ENCODE measurements at regions not wholly inside any gene's neighbourhood (a gene's known extent, or its start where the extent isn't known, plus 50 kb on each side); places are given as distances from the start of the nearest gene placed in this dataset.

- 71 to 79% (median 72%) methylated on average over 3 of the region's 3 CpGs for WGBS, 3 donors
These were observed 378.7 kb upstream of the HSF2 start for GRCh38 chr6:122020588-122021264.

DNA sequence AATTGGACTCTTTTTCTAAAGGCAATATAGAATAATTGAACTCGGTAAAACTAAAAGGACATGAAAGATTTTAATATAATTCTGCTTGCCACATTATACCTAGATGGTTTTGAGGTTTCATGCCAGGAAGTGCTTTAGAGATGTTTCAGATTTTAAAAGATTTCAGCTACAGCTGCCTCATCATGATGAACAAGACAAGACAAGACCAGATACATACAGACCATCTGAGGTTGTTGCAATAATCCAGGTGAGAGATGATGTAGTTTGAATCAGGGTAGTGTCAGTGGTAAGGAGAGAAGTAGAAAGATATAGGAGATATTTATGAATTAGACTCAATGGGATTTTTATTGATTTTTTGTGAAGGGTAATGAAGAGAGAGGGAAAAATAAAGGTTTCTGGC lies 374.3 kb upstream of the HSF2 start:
- no peaks in the 10 kb centered on the region for H3K36me3 ChIP-seq
- no peaks in the 10 kb centered on the region for H3K27me3 ChIP-seq
- no peaks in the 10 kb centered on the region for H3K9me3 ChIP-seq
- no peaks in the 10 kb centered on the region for H3K4me1 ChIP-seq (ENCODE audit: insufficient read depth)
- no peak for DNase-seq
- TF ChIP-seq POLR2A (IDR thresholded peaks at IDR 0.05) = no peak
- TF ChIP-seq, protein P1, sequence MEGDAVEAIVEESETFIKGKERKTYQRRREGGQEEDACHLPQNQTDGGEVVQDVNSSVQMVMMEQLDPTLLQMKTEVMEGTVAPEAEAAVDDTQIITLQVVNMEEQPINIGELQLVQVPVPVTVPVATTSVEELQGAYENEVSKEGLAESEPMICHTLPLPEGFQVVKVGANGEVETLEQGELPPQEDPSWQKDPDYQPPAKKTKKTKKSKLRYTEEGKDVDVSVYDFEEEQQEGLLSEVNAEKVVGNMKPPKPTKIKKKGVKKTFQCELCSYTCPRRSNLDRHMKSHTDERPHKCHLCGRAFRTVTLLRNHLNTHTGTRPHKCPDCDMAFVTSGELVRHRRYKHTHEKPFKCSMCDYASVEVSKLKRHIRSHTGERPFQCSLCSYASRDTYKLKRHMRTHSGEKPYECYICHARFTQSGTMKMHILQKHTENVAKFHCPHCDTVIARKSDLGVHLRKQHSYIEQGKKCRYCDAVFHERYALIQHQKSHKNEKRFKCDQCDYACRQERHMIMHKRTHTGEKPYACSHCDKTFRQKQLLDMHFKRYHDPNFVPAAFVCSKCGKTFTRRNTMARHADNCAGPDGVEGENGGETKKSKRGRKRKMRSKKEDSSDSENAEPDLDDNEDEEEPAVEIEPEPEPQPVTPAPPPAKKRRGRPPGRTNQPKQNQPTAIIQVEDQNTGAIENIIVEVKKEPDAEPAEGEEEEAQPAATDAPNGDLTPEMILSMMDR (IDR thresholded peaks at IDR 0.05) = no peak
- TF ChIP-seq EP300 (IDR thresholded peaks at IDR 0.05) = no peak
- no peak overlapping the region for H3K27ac ChIP-seq
- no peak overlapping the region for H3K4me3 ChIP-seq
- intact Hi-C loops (cut with DNase I) = no loop called here
- WGBS, 3 donors = 93 to 99% (median 97%) methylated on average over 1 of the region's 1 CpG

More at GRCh38 chr6:122020588-122021264, 378.7 kb upstream of the HSF2 start:
- Histone ChIP-seq H3K27ac (no peak overlapping the region), H3K27me3 (no peaks in the 10 kb centered on the region), H3K4me3 (no peak overlapping the region), H3K4me1 (ENCODE audit: insufficient read depth) (no peaks in the 10 kb centered on the region), H3K36me3 (no peaks in the 10 kb centered on the region), H3K9me3 (no peaks in the 10 kb centered on the region)
- DNase-seq = no peak
- TF ChIP-seq POLR2A (IDR thresholded peaks at IDR 0.05) (no peak), EP300 (IDR thresholded peaks at IDR 0.05) (no peak)
- TF ChIP-seq, protein P1 (IDR thresholded peaks at IDR 0.05) = no peak
- intact Hi-C loops (cut with DNase I) = no loop called here

DNA sequence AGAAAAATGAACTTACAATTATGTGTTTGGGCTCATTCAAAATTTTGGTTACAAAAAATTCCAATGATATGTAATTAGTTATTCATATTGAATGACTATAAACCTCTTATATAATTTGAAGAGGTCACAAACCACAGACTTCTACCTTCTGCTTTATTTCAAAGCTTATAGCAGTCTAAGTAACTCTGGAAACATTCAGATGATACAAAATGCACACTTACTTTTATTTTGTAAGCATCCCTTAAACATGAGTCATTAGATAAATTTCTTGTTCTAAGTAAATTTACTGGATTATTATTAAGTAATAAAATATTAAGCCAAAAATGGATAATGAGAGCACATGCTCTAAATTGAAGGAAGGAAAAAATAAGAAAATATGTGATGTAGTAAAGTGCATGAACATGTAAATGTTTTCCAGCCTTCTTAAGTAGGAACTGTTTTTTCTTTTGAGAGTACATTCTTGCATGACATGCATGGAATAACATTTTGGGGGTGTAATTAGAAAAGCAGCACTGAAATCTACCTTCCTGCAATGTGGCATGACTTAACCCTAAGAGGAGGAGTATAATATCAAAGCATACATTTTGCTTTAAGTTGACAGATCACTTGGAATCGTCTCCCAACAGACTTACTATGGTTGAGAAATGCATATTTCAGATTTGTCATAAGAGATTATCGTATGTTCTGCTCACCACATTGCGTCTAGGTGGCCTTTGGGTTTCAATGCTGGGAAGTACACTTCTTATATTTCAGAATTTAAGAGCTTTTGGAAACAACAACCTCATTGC lies 372.7 kb upstream of the HSF2 start:
- intact Hi-C loops (cut with DNase I) = no loop called here
- Histone ChIP-seq H3K9me3 (no peaks in the 10 kb centered on the region), H3K4me3 (no peak overlapping the region), H3K36me3 (no peaks in the 10 kb centered on the region), H3K27ac (no peak overlapping the region), H3K27me3 (no peaks in the 10 kb centered on the region), H3K4me1 (ENCODE audit: insufficient read depth) (no peaks in the 10 kb centered on the region)
- 83 to 88% (median 83%) methylated on average over 3 of the region's 3 CpGs for WGBS, 3 donors
- TF ChIP-seq, protein P1 (IDR thresholded peaks at IDR 0.05) = no peak
- no peak for TF ChIP-seq POLR2A (IDR thresholded peaks at IDR 0.05)
- no peak for TF ChIP-seq EP300 (IDR thresholded peaks at IDR 0.05)
- no peak for DNase-seq

DNA sequence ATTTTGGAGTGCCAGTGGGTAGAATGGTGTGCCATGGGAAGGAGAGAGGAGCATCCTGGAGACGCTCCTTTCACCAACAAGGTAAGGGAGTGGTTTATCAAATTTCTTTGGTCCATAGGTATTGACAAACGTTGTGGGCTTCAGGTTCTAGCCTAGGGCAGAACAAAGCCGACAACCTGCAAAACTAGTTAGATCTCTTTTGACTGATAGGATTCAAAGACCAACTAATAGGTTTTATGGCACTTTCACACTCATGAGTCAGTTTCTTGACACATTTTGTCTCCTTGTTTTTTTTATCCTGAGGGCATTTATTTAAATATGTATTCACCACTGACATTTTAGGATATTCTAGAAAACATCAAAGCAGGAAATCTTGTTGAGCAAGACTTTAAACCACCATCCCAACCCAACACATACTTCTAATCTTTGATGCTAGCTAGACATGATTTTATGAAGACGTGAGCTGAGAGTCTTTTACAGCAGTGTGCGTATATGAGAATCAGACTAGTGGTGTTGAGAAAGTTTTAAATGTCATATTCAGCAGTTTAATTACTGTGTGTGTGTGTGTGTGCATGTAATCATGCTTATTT lies 370.4 kb upstream of the HSF2 start:
- Histone ChIP-seq H3K27ac (no peak overlapping the region), H3K36me3 (no peaks in the 10 kb centered on the region), H3K9me3 (no peaks in the 10 kb centered on the region), H3K27me3 (no peaks in the 10 kb centered on the region), H3K4me3 (no peak overlapping the region), H3K4me1 (ENCODE audit: insufficient read depth) (no peaks in the 10 kb centered on the region)
- DNase-seq = no peak
- WGBS, 3 donors = 88 to 92% (median 88%) methylated on average over 5 of the region's 5 CpGs
- TF ChIP-seq, protein P1 (IDR thresholded peaks at IDR 0.05) = no peak
- TF ChIP-seq EP300 (IDR thresholded peaks at IDR 0.05) = no peak
- TF ChIP-seq POLR2A (IDR thresholded peaks at IDR 0.05) = no peak
- intact Hi-C loops (cut with DNase I) = no loop called here

All from ovary (tissue), 7 donors.